ENCODE measurements at regions not wholly inside any gene's neighbourhood (a gene's known extent, or its start where the extent isn't known, plus 50 kb on each side); places are given as distances from the start of the nearest gene placed in this dataset.

GRCh38 chr6:3619800-3620199 is 131.7 kb downstream of the PXDC1 start:
- TF ChIP-seq EZH2phosphoT487 (IDR thresholded peaks at IDR 0.05; ENCODE audit: insufficient read depth, low read depth), result no peak
- TF ChIP-seq EZH2 (IDR thresholded peaks at IDR 0.05; ENCODE audit: insufficient read depth, poor library complexity, severe bottlenecking), result no peak
- in situ Hi-C loops (cut with MboI), result no loop called here
- Histone ChIP-seq H3K4me1 (ENCODE audit: insufficient read depth) (no peaks in the 10 kb centered on the region), H3K9me3 (ENCODE audit: low read depth) (no peaks in the 10 kb centered on the region), H3K36me3 (ENCODE audit: low read depth) (no peaks in the 10 kb centered on the region), H3K27ac (no peak overlapping the region), H2AFZ (no peak overlapping the region), H3K9me2 (ENCODE audit: insufficient read depth) (no peaks in the 10 kb centered on the region), H3K79me2 (ENCODE audit: insufficient read depth) (no peaks in the 10 kb centered on the region), H3F3A (ENCODE audit: insufficient read depth) (no peaks in the 10 kb centered on the region), H4K20me1 (ENCODE audit: insufficient read depth) (no peaks in the 10 kb centered on the region), H3K4me3 (no peak overlapping the region), H3K9ac (no peak overlapping the region), H3K27me3 (replicated peaks; ENCODE audit: insufficient read depth) (no peaks in the 10 kb centered on the region), H3K4me2 (ENCODE audit: unreplicated experiment) (no peak overlapping the region)
- no peak for DNase-seq
- 83 to 89% methylated on average over 4 of the region's 4 CpGs for WGBS, 2 experiments (ENCODE audit: low coverage in 1 of 2, low lambda C conversion rate in 2 of 2, missing lambda C conversion rate in 2 of 2)

DNA sequence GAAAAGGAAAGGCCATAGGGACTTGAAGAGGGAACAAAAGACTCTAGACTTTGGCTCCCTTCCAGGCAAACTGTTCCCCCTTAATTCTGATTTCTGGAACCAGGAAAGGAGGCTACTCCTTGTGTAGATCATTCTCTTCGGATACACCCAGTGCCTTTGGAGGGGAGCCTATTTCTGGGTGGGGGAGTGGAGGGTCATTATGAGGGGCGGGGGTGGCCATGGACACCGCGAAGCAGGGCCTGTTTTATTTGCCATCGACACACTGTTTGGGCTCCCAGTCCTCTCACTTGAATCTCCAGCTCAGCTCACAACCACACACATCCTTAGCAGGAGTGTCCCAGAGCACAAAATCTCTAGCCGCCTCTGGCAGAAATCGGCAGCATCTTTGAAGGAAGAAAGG is 132.3 kb downstream of the PXDC1 start:
- Histone ChIP-seq H3K9me2 (ENCODE audit: insufficient read depth) (no peaks in the 10 kb centered on the region), H3K27me3 (replicated peaks; ENCODE audit: insufficient read depth) (no peaks in the 10 kb centered on the region)
- 90 to 93% methylated on average over 7 of the region's 7 CpGs for WGBS, 2 experiments (ENCODE audit: low coverage in 1 of 2, low lambda C conversion rate in 2 of 2, missing lambda C conversion rate in 2 of 2)

GRCh38 chr6:3618642-3619041 is 132.9 kb downstream of the PXDC1 start:
- Histone ChIP-seq H3K36me3 (ENCODE audit: low read depth) (no peaks in the 10 kb centered on the region), H3K4me2 (ENCODE audit: unreplicated experiment) (no peak overlapping the region), H3K9me3 (ENCODE audit: low read depth) (no peaks in the 10 kb centered on the region), H4K20me1 (ENCODE audit: insufficient read depth) (no peaks in the 10 kb centered on the region), H3F3A (ENCODE audit: insufficient read depth) (no peaks in the 10 kb centered on the region), H3K9me2 (ENCODE audit: insufficient read depth) (no peaks in the 10 kb centered on the region), H3K27me3 (replicated peaks; ENCODE audit: insufficient read depth) (no peaks in the 10 kb centered on the region), H3K4me1 (ENCODE audit: insufficient read depth) (no peaks in the 10 kb centered on the region), H3K27ac (no peak overlapping the region), H3K9ac (no peak overlapping the region), H3K79me2 (ENCODE audit: insufficient read depth) (no peaks in the 10 kb centered on the region), H3K4me3 (no peak overlapping the region), H2AFZ (no peak overlapping the region)
- no peak for TF ChIP-seq EZH2 (IDR thresholded peaks at IDR 0.05; ENCODE audit: insufficient read depth, poor library complexity, severe bottlenecking)
- no peak for TF ChIP-seq EZH2phosphoT487 (IDR thresholded peaks at IDR 0.05; ENCODE audit: insufficient read depth, low read depth)
- DNase-seq, result no peak
- 100% methylated on average over 2 of the region's 2 CpGs for WGBS, 2 experiments (ENCODE audit: low coverage in 1 of 2, low lambda C conversion rate in 2 of 2, missing lambda C conversion rate in 2 of 2)
- in situ Hi-C loops (cut with MboI), result no loop called here

More for the DNA sequence above, 132.3 kb downstream of the PXDC1 start:
- no peaks in the 10 kb centered on the region for H3K36me3 ChIP-seq (ENCODE audit: low read depth)
- no peak for DNase-seq
- no peaks in the 10 kb centered on the region for H4K20me1 ChIP-seq (ENCODE audit: insufficient read depth)
- in situ Hi-C loops (cut with MboI), result no loop called here
- no peak overlapping the region for H3K4me2 ChIP-seq (ENCODE audit: unreplicated experiment)
- no peaks in the 10 kb centered on the region for H3K9me3 ChIP-seq (ENCODE audit: low read depth)
- no peak overlapping the region for H2AFZ ChIP-seq
- no peak overlapping the region for H3K4me3 ChIP-seq
- no peak overlapping the region for H3K9ac ChIP-seq
- H3K4me1 ChIP-seq (ENCODE audit: insufficient read depth), result no peaks in the 10 kb centered on the region
- no peak overlapping the region for H3K27ac ChIP-seq
- H3F3A ChIP-seq (ENCODE audit: insufficient read depth), result no peaks in the 10 kb centered on the region
- TF ChIP-seq EZH2phosphoT487 (IDR thresholded peaks at IDR 0.05; ENCODE audit: insufficient read depth, low read depth) (no peak), EZH2 (IDR thresholded peaks at IDR 0.05; ENCODE audit: insufficient read depth, poor library complexity, severe bottlenecking) (no peak)
- H3K79me2 ChIP-seq (ENCODE audit: insufficient read depth), result no peaks in the 10 kb centered on the region

DNA sequence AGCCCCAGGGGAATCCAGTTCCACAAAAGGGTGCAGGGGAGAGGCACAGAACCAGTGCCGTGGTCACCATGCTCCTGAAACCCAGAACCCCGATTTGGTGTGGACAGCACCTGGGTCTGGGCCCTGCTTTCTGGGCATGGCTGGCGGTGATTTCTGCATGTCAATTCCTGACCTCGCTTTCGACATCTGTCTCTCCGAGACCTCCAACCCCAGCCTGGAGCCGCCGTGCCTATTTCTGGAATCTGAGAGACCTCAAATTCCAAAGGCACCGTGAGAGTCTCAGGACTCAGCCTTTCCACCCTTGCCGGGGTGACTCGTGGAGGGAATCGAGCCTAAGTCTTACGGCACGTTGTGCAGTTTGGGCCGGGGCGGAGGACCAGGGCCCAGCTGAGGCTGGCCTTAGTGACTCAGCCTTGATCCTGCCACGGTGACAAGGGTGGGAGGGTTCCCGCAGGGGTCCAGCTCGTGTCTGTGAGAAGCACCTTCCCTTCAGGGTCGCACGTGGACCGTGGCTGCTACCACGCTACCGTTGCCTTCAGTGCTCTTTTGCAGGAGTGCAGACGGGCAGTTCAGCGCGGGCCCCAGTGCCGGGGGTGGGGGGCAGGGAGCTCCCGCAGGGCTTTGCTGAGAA is 133.7 kb downstream of the PXDC1 start:
- in situ Hi-C loops (cut with MboI), result no loop called here
- H3K79me2 ChIP-seq (ENCODE audit: insufficient read depth), result no peaks in the 10 kb centered on the region
- 88 to 90% methylated on average over 20 to 29 of the region's 29 CpGs for WGBS, 2 experiments (ENCODE audit: low coverage in 1 of 2, low lambda C conversion rate in 2 of 2, missing lambda C conversion rate in 2 of 2)
- no peaks in the 10 kb centered on the region for H3K36me3 ChIP-seq (ENCODE audit: low read depth)
- peaks cover 5% of the 10 kb centered on the region; the same call in 1 of the 2 replicates for H3K4me1 ChIP-seq (ENCODE audit: insufficient read depth)
- H2AFZ ChIP-seq, result no peak overlapping the region
- no peak for DNase-seq
- H3K27me3 ChIP-seq (replicated peaks; ENCODE audit: insufficient read depth), result no peaks in the 10 kb centered on the region
- H3K4me2 ChIP-seq (ENCODE audit: unreplicated experiment), result no peak overlapping the region
- H3K9me3 ChIP-seq (ENCODE audit: low read depth), result no peaks in the 10 kb centered on the region
- no peak overlapping the region for H3K27ac ChIP-seq
- H3K4me3 ChIP-seq, result no peak overlapping the region
- peaks cover 7% of the 10 kb centered on the region; the same call in 1 of the 2 replicates for H3F3A ChIP-seq (ENCODE audit: insufficient read depth)
- no peak for TF ChIP-seq EZH2 (IDR thresholded peaks at IDR 0.05; ENCODE audit: insufficient read depth, poor library complexity, severe bottlenecking)
- no peak for TF ChIP-seq EZH2phosphoT487 (IDR thresholded peaks at IDR 0.05; ENCODE audit: insufficient read depth, low read depth)
- no peaks in the 10 kb centered on the region for H4K20me1 ChIP-seq (ENCODE audit: insufficient read depth)
- H3K9ac ChIP-seq, result no peak overlapping the region
- no peaks in the 10 kb centered on the region for H3K9me2 ChIP-seq (ENCODE audit: insufficient read depth)

Data from GM23248 (cell line).